Upper lobe of left lung (tissue), 6 donors: ENCODE measurements at regions not wholly inside any gene's neighbourhood (a gene's known extent, or its start where the extent isn't known, plus 50 kb on each side); places are given as distances from the start of the nearest gene placed in this dataset.

Experiments
- ATAC-seq, 2 donors: fragments of 200-7000 bp; cut with Tn5 transposase; one replicate each; pipeline ENCODE4 v1.9.1; 2022; ENCODE audit warnings: mild to moderate bottlenecking in 2 of 2, moderate library complexity in 2 of 2; ENCODE audit not compliant: low FRiP score in 2 of 2
- DNase-seq, 2 donors: peaks; one replicate each; pipeline ENCODE4 v3.0.0-alpha.2; 2019 to 2020
- H3K27ac ChIP-seq, 4 donors: fragments of 200-600 bp; sonication (generic); one replicate each; pipeline ENCODE4 v1.5.1; 2016 to 2019
- H3K27me3 ChIP-seq, 4 donors: fragments of 200-600 bp; sonication (generic); one replicate each; pipeline ENCODE4 v1.5.1; 2017 to 2019
- H3K36me3 ChIP-seq, 4 donors: fragments of 200-600 bp; sonication (generic); one replicate each; pipeline ENCODE4 v1.5.1; 2016 to 2019
- H3K4me1 ChIP-seq, 4 donors: fragments of 200-600 bp; sonication (generic); one replicate each; pipeline ENCODE4 v1.5.1; 2018 to 2019
- H3K4me3 ChIP-seq, 4 donors: fragments of 200-600 bp; sonication (generic); one replicate each; pipeline ENCODE4 v1.5.1; 2017 to 2019; ENCODE audit warnings: mild to moderate bottlenecking in 2 of 4, moderate library complexity in 1 of 4
- H3K9me3 ChIP-seq, 4 donors: fragments of 200-600 bp; sonication (generic); one replicate each; pipeline ENCODE4 v1.5.1; 2018 to 2019
- CTCF ChIP-seq, 6 experiments: fragments of 450-650 bp in 4 of 6; fragments of 200-600 bp in 2 of 6; sonication (generic) in 2 of 6; IDR thresholded peaks; one replicate each; pipeline ENCODE4 v1.5.1; 2016 to 2019; ENCODE audit warnings: antibody characterized with exemption in 6 of 6
- EP300 ChIP-seq, 4 donors: sonication (generic); formaldehyde crosslinking; IDR thresholded peaks; one replicate each; pipeline ENCODE4 v1.5.1; 2017; ENCODE audit warnings: antibody characterized with exemption in 4 of 4, control low read depth in 2 of 4
- POLR2A ChIP-seq, 4 donors: fragments of 450-650 bp; IDR thresholded peaks; one replicate each; pipeline ENCODE4 v1.5.1; 2016 to 2017; ENCODE audit warnings: antibody characterized with exemption in 4 of 4, mild to moderate bottlenecking in 2 of 4
- POLR2AphosphoS5 ChIP-seq, 2 donors: sonication (generic); formaldehyde crosslinking; IDR thresholded peaks; one replicate each; pipeline ENCODE4 v1.5.1; 2017; ENCODE audit warnings: antibody characterized with exemption in 2 of 2
- WGBS, 2 donors: methylation state at CpG; one replicate each; pipeline ENCODE4 v1.1.5; 2017 to 2018; 5-methylcytosine and 5-hydroxymethylcytosine counted together
- donor health status: DM: no; HTN: no; CAD: no; lungs with moderate emphysema.
- donor health status: DM: no; HTN: yes; CAD: no; lungs with severe emphysema.

GRCh38 chr3:150260398-150260710 lies 147.7 kb upstream of the TSC22D2 start:
- TF ChIP-seq POLR2A (IDR thresholded peaks at IDR 0.05): no peak
- no peak for TF ChIP-seq CTCF (IDR thresholded peaks at IDR 0.05)
- no peak for TF ChIP-seq EP300 (IDR thresholded peaks at IDR 0.05)
- TF ChIP-seq POLR2AphosphoS5 (IDR thresholded peaks at IDR 0.05): no peak
- Histone ChIP-seq H3K27ac (no peak overlapping the region), H3K4me1 (no peaks in the 10 kb centered on the region), H3K36me3 (no peaks in the 10 kb centered on the region), H3K4me3 (no peak overlapping the region), H3K27me3 (no peaks in the 10 kb centered on the region), H3K9me3 (no peaks in the 10 kb centered on the region)
- DNase-seq: no peak
- ATAC-seq: no peak
- WGBS, 2 donors: 63 to 67% methylated on average over 3 of the region's 3 CpGs

- no peak overlapping the region for H3K27ac ChIP-seq
- no peak for TF ChIP-seq POLR2AphosphoS5 (IDR thresholded peaks at IDR 0.05)
- no peak for TF ChIP-seq CTCF (IDR thresholded peaks at IDR 0.05)
- no peak for TF ChIP-seq EP300 (IDR thresholded peaks at IDR 0.05)
- TF ChIP-seq POLR2A (IDR thresholded peaks at IDR 0.05): no peak
- H3K9me3 ChIP-seq: no peaks in the 10 kb centered on the region
- H3K27me3 ChIP-seq: no peaks in the 10 kb centered on the region
- no peaks in the 10 kb centered on the region for H3K36me3 ChIP-seq
- ATAC-seq (no peak), DNase-seq (no peak)
- no peaks in the 10 kb centered on the region for H3K4me1 ChIP-seq
- H3K4me3 ChIP-seq: no peak overlapping the region
- 80% methylated on average over 5 of the region's 5 CpGs for WGBS, 2 donors
Measured at GRCh38 chr3:150259526-150260397, 148.3 kb upstream of the TSC22D2 start.

GRCh38 chr3:150256782-150257181 lies 151.3 kb upstream of the TSC22D2 start:
- 64 to 68% methylated on average over 5 of the region's 5 CpGs for WGBS, 2 donors
- Histone ChIP-seq H3K27ac (no peak overlapping the region), H3K4me3 (no peak overlapping the region), H3K9me3 (no peaks in the 10 kb centered on the region), H3K4me1 (peaks cover 0 to 3% (median 0%) of the 10 kb centered on the region in 4 donors), H3K36me3 (no peaks in the 10 kb centered on the region), H3K27me3 (no peaks in the 10 kb centered on the region)
- TF ChIP-seq CTCF (IDR thresholded peaks at IDR 0.05) (no peak), POLR2AphosphoS5 (IDR thresholded peaks at IDR 0.05) (no peak), EP300 (IDR thresholded peaks at IDR 0.05) (no peak), POLR2A (IDR thresholded peaks at IDR 0.05) (no peak)
- DNase-seq (no peak), ATAC-seq (no peak)

GRCh38 chr3:150256318-150256717 lies 151.8 kb upstream of the TSC22D2 start:
- peaks cover 0 to 3% (median 0%) of the 10 kb centered on the region in 4 donors for H3K4me1 ChIP-seq
- DNase-seq: no peak

More at GRCh38 chr3:150256318-150256717, 151.8 kb upstream of the TSC22D2 start:
- H3K27me3 ChIP-seq: no peaks in the 10 kb centered on the region
- WGBS, 2 donors: 64 to 74% methylated on average over 1 of the region's 1 CpG
- ATAC-seq: no peak
- H3K27ac ChIP-seq: no peak overlapping the region
- no peaks in the 10 kb centered on the region for H3K36me3 ChIP-seq
- TF ChIP-seq EP300 (IDR thresholded peaks at IDR 0.05) (no peak), CTCF (IDR thresholded peaks at IDR 0.05) (no peak), POLR2A (IDR thresholded peaks at IDR 0.05) (no peak), POLR2AphosphoS5 (IDR thresholded peaks at IDR 0.05) (no peak)
- no peaks in the 10 kb centered on the region for H3K9me3 ChIP-seq
- H3K4me3 ChIP-seq: no peak overlapping the region
